Right renal pelvis (tissue), 4 donors: ENCODE measurements at regions not wholly inside any gene's neighbourhood (a gene's known extent, or its start where the extent isn't known, plus 50 kb on each side); places are given as distances from the start of the nearest gene placed in this dataset.
A peak's percentile ranks its signal among the peaks of the same experiment; 100 is the strongest.
"Not testable (repeated sequence)": the region's sequence is repeated elsewhere in the genome, so short reads cannot be mapped to it uniquely, and the experiment has no call there.

ENCODE experiments used
- DNase-seq, 4 donors: peaks; one replicate each; pipeline ENCODE4 v3.0.0-alpha.2; 2013; ENCODE audit warnings: low read depth in 4 of 4, low spot score in 3 of 4, missing footprints in 1 of 4

DNA sequence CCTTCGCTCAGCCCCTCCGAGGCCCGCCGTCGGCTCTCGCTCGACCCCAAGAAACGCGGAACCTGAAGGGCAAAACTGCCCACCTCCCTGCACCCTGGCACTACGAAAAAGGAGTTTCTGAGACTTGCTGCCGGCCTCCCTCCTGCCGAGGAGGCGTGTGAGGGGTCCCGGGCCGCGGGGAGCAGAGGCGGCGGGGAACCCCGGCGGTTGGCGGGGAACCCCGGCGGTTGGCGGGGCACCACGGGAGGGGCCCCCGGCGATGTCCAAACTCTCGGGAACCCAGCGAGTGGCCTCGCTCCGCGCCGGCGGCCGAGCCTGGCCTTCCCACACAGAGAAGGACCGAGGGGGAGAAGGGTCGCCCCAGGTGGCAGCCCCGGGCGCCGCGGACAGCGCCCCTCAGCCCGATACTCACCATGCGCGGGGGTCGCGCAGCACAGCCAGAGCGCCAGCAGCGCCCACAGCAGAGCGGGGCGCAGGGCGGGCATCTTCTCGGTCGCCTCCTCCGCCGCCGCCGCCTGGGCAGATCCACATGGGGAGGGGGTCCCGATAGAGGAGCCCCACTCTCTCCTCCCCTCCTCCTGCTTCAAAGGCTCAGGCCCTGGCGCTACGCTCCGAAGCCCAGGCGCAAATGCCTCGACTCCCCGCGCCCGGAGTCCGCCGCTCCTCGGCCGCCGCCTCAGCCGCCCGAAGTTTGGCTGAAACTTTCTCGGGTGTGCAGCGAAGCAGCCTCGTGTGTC lies 69.4 kb upstream of the NUDT4B start:
- DNase-seq, result peak in 1 of 4 donors; percentile 47

DNA sequence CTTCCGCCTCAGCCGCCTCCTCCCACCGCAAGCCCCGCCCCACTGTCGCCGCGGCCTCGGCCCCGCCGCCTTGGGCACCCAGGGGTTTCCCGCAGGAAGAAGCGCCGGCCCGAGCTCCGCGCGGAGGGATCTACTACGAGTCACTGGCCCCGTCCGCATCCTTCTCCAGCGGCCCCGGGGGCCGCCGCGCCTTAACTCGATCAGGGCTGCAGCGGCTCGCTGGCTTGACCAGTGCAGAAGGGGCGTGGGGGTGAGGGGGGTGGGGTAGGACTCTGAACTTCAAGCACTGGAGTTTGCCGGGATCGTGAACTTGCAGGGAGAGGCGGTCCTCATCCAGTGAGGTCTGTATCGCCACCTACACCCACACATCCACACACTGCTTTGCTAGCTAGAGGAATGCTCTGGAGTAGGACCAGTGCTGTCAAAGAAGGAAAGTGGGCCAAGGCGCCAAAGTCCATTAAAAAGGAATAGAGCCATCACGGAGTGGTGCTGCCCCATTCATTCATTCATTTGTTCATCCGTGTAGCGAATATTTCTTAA lies 68.7 kb upstream of the NUDT4B start:
- not testable (repeated sequence) for DNase-seq

DNA sequence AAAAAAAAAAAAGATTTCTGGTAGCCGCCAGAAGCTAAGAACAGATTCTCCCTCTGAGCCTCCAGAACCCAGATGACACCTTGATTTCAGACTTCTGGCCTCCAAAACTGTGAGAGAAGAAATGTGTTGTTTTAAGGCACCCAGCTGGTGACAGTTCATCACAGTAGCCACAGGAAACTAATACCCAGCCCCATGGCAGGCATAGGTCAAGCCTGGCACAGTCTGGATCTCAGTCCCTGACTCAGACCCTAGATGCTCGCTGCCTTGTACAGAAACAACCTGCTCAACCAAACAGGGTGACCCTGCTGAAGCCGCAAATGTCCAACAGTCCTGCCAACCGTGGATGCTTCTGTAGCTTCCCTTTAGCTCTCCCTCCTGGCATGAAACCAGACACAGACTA lies 61.8 kb upstream of the NUDT4B start:
- DNase-seq, result not testable (repeated sequence)

DNA sequence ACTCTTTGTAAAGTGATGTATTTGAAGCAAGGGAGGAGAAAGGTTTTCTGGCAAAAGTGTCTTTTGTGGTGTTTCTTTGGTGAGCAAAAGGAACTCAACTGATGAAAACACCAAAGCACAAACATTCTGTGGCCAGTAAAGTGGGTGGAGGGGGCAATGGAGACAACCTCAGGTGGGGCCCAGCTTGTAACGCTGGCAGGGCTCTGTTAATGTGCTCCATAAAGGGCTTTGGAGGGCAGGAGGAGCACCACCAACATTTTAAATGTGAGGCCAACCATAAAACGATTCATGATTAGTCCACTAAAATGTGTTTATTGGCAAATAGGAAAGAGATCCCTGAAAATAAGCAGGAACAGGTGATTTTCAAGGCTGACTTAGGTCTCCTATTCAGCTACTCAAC lies 61.2 kb upstream of the NUDT4B start:
- DNase-seq, result not testable (repeated sequence)
